ENCODE measurements at regions not wholly inside any gene's neighbourhood (a gene's known extent, or its start where the extent isn't known, plus 50 kb on each side); places are given as distances from the start of the nearest gene placed in this dataset.

- no peak overlapping the region for H3K4me3 ChIP-seq (ENCODE audit: low read depth, low read length)
- no peaks in the 10 kb centered on the region for H3K9me3 ChIP-seq
- H3K27me3 ChIP-seq, result no peaks in the 10 kb centered on the region
- H3K4me1 ChIP-seq, result no peaks in the 10 kb centered on the region
- TF ChIP-seq CTCF (IDR thresholded peaks at IDR 0.05; ENCODE audit: low read depth, low read length), result no peak
- DNase-seq, result no peak
- no peaks in the 10 kb centered on the region for H3K36me3 ChIP-seq
These were observed 113.7 kb downstream of the CDH26 start for GRCh38 chr20:60071965-60072364.

GRCh38 chr20:60073086-60073485 is 114.9 kb downstream of the CDH26 start:
- no peak overlapping the region for H3K4me3 ChIP-seq (ENCODE audit: low read depth, low read length)
- no peaks in the 10 kb centered on the region for H3K36me3 ChIP-seq
- H3K27me3 ChIP-seq, result no peaks in the 10 kb centered on the region
- H3K4me1 ChIP-seq, result no peaks in the 10 kb centered on the region
- no peak for TF ChIP-seq CTCF (IDR thresholded peaks at IDR 0.05; ENCODE audit: low read depth, low read length)
- no peaks in the 10 kb centered on the region for H3K9me3 ChIP-seq
- DNase-seq, result no peak

- no peaks in the 10 kb centered on the region for H3K9me3 ChIP-seq
- TF ChIP-seq CTCF (IDR thresholded peaks at IDR 0.05; ENCODE audit: low read depth, low read length), result no peak
- no peaks in the 10 kb centered on the region for H3K27me3 ChIP-seq
- no peak overlapping the region for H3K4me3 ChIP-seq (ENCODE audit: low read depth, low read length)
- DNase-seq, result no peak
- no peaks in the 10 kb centered on the region for H3K36me3 ChIP-seq
- H3K4me1 ChIP-seq, result no peaks in the 10 kb centered on the region
These were observed 115.3 kb downstream of the CDH26 start for GRCh38 chr20:60073504-60073903.

- no peaks in the 10 kb centered on the region for H3K4me1 ChIP-seq
- no peaks in the 10 kb centered on the region for H3K9me3 ChIP-seq
- no peaks in the 10 kb centered on the region for H3K36me3 ChIP-seq
- no peak for DNase-seq
- no peak for TF ChIP-seq CTCF (IDR thresholded peaks at IDR 0.05; ENCODE audit: low read depth, low read length)
- no peak overlapping the region for H3K4me3 ChIP-seq (ENCODE audit: low read depth, low read length)
- no peaks in the 10 kb centered on the region for H3K27me3 ChIP-seq
These were observed 116.1 kb downstream of the CDH26 start for GRCh38 chr20:60074276-60074675.

GRCh38 chr20:60078351-60079250 is 120.4 kb downstream of the CDH26 start:
- Histone ChIP-seq H3K27me3 (no peaks in the 10 kb centered on the region; the same call in 1 of the 2 replicates), H3K36me3 (no peaks in the 10 kb centered on the region), H3K9me3 (no peaks in the 10 kb centered on the region), H3K4me3 (ENCODE audit: low read depth, low read length) (no peak overlapping the region), H3K4me1 (no peaks in the 10 kb centered on the region)
- TF ChIP-seq CTCF (IDR thresholded peaks at IDR 0.05; ENCODE audit: low read depth, low read length), result no peak
- no peak for DNase-seq

GRCh38 chr20:60080401-60080800 is 122.2 kb downstream of the CDH26 start:
- no peak for TF ChIP-seq CTCF (IDR thresholded peaks at IDR 0.05; ENCODE audit: low read depth, low read length)
- Histone ChIP-seq H3K36me3 (no peaks in the 10 kb centered on the region), H3K27me3 (no peaks in the 10 kb centered on the region; the same call in 1 of the 2 replicates)

More at GRCh38 chr20:60080401-60080800, 122.2 kb downstream of the CDH26 start:
- DNase-seq, result no peak
- H3K9me3 ChIP-seq, result no peaks in the 10 kb centered on the region
- H3K4me3 ChIP-seq (ENCODE audit: low read depth, low read length), result no peak overlapping the region
- no peaks in the 10 kb centered on the region for H3K4me1 ChIP-seq
